H54 (cell line): ENCODE measurements at regions not wholly inside any gene's neighbourhood (a gene's known extent, or its start where the extent isn't known, plus 50 kb on each side); places are given as distances from the start of the nearest gene placed in this dataset.
A peak's percentile ranks its signal among the peaks of the same experiment; 100 is the strongest.

Experiments
- DNase-seq: peaks from one replicate; pipeline ENCODE4 v3.0.0; 2011; ENCODE audit warnings: low spot score, mixed read lengths; ENCODE audit not compliant: insufficient read length
- FAIRE-seq: peaks from 3 replicates; lab custom pipeline; 2011; peaks lifted over from hg19 to GRCh38; lab: Jason Lieb, UNC
- POLR2A ChIP-seq: IDR thresholded peaks from 2 replicates; pipeline ENCODE4 v1.6.1; 2011; ENCODE audit warnings: low read depth, mild to moderate bottlenecking, low read length

DNA sequence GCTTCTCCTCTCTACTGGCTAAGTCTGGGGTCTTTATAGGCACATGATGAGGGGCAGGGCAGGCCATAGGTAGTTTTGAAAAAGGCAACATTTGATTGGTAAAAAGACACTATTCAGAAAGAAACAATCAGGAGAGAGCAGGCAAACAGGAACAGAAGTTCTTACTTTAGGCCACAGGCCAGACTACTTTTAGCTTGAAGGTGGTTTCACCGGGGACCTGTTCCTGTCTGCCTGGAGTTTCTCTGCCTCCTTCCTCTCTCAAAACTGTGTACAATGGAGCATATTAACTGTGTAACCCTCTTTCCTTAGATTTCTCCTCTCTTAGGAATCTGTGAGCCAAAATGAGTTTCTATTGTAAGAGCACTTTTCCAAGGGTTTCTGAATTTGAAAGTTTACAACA lies 167.9 kb upstream of the AVPR1A start:
- DNase-seq, result no peak
- FAIRE-seq, result no peak
- TF ChIP-seq POLR2A, result no peak

DNA sequence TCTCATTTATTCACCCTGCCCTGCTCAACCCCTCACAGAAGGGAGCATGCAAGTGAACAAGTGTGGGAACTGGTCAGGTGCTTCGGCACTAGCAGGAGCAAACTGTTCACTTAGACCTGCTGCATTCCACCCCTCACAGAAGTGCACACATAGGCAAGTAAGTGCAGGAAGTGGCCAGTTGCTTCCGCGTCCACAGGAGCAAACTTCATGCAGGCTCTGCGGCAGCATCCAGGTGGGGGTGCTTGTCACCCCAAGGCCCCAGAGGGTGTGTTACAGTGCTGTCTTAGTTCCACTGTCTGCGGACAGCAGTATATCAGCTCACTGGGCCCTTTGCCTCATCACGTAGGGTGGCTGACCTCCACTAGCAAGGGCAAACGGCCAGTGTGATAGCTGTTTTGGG lies 167.3 kb upstream of the AVPR1A start:
- DNase-seq, result no peak
- TF ChIP-seq POLR2A, result no peak
- no peak for FAIRE-seq

DNA sequence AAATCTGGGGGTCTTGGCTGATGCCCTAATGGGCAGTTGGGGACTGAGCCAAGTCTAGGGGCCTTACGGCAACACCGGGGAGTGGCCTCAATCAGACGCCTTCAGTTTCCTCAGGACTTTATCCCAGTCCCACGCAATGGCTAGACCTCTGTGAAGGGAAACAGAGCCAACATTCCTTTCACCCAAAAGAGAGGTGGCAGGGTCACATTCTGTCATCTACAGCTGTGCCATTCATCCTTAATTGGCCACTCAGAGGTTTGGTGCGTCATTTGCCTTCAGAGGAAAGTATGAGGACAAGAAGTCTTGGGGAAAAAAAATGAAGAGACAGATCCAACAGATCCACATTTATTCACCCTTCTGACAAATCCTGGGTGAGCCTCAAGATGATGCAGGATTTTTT lies 166.9 kb upstream of the AVPR1A start:
- FAIRE-seq (no peak), DNase-seq (no peak)
- no peak for TF ChIP-seq POLR2A

DNA sequence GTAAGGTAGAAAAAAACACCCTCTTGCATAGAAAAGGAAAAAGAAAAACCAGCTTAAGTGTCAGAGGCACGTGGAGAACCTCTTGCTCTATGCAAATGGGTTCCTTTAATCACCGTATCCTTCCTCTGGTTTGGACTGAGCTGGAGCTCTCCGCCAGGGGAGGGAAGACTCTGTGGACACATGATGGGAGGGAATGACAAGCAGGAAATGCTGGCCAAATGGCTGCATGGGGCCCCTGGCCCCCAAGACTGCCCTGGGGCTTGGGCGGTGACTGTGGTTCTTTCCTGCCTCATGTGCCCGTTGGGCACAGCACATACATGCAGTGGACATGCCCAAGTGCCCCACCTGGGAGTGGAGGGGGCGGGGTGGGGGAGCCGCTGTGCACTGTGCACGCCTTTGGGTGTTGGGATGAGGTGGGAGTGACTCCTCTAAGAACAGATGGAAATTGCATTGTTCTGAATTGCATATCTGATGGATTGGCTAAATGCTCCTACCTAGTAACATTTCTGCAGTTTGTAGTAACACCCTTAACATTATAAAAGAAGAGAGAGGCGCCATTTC lies 166.4 kb upstream of the AVPR1A start:
- DNase-seq, result no peak
- no peak for FAIRE-seq
- no peak for TF ChIP-seq POLR2A

DNA sequence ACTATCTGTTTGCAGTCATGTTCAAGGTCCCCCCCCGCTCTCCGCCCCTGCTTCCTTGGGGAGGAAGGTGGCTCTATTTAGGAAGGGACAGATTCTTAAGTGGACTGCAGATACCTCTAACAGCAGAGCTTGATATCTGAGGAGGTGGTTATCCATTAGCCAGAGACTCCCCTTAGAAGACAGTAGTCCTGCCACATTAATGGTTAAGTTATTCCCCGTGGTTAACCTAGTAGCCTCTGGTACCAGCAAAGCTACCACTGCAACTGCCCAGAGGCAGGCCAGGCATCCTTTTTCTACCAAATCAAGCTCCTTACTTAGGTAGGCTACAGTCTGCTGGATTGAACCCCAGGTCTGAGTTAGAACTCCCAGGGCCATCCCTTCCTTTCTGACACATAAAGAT lies 162.1 kb upstream of the AVPR1A start:
- no peak for DNase-seq
- TF ChIP-seq POLR2A, result no peak
- no peak for FAIRE-seq

DNA sequence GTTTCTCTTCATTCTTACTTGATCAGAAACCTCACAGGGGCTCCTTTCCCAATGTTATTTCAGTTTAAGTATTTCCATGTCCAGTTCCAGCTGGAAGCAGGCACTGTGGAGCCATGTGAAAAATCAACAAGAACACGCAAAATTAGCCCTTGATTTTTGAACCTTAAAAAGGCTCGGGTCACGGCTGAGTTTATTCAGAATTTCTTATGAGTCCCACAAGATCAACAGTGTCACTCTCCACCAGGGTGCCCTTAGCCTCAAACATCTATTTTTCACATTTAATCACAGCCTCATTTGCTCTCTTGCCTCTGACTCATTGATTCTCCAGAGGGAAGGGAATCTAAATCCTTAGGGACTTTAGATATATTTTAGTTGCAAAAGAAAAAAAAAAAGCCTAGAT lies 157.7 kb upstream of the AVPR1A start:
- DNase-seq (no peak), FAIRE-seq (no peak)
- TF ChIP-seq POLR2A, result no peak

DNA sequence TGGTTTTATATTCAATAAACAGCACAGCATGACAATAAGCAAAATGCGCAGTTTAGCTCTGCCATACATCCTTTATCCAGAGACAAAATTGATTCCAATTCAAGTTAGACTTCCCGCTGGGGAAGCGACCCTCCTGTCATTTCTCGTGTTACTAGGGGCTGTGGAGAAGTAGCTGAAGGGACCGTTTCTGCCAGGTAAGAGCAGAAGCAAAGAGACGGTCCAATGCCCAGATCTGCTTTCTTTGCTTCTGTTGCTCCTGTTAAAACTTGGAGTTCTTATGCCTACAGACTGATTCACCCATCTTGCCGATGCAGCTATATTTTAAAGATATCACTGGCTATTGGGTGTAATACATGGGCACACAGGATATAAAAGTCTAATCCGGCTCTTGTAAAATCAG lies 156.8 kb upstream of the AVPR1A start:
- DNase-seq (no peak), FAIRE-seq (no peak)
- TF ChIP-seq POLR2A, result no peak

DNA sequence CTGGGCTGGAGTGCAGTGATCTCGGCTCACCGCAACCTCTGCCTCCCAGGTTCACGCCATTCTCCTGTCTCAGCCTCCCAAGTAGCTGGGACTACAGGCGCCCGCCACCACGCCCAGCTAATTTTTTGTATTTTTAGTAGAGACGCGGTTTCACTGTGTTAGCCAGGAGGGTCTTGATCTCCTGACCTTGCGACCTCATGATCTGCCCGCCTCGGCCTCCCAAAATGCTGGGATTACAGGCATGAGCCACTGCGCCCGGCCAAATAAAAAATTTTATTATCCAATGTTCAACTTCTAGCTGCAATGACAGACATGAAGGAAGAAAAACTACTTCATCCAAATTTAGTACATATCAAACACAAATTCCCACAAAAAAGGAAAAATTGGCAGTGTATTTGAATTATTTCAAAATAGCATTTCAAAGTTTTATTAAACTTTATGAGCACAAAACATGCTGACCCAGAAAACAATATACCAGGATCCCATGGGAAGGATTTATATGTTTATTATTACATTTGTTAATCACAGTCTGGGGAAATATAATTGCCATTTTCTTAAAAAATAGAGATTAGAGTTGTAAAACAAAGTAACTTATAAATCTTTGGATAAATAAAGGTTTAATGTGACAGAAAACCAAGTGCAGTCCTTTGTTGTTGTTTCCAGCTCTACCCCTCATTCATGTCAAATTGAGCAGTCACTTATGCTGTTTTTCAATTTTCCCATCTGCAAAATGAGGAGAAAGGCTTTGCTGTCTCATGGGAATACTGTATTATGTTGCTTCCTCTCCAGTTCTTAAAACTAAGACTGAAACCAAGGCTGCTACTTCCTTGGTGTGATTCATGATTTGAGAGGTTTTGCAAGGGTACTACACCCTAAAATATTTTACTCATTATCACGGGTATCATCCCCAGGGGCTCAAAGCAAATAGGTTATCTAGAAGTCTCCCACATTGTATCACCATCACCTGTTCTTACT lies 155.2 kb upstream of the AVPR1A start:
- DNase-seq (no peak), FAIRE-seq (no peak)
- no peak for TF ChIP-seq POLR2A

DNA sequence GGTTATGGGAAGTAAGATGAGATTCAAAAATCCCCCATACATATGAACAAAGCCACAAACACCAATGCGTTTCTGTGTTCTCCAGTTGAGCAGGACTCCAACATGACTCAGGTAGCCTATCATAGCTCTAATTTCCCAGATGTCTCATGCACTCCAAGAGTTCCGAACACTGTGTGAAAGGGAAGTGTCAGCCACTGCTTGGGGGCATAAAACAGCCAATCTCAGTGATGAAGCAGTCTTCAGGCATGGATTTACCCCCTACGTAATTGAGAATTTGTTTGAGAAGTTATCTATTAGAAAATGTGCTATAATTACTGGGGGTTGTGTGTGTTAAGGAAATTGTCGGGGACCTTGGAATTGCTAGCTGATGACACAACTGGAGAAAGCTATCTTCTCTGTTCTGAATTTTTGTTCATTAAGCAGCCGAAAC lies 153.9 kb upstream of the AVPR1A start:
- no peak for DNase-seq
- no peak for TF ChIP-seq POLR2A
- no peak for FAIRE-seq

DNA sequence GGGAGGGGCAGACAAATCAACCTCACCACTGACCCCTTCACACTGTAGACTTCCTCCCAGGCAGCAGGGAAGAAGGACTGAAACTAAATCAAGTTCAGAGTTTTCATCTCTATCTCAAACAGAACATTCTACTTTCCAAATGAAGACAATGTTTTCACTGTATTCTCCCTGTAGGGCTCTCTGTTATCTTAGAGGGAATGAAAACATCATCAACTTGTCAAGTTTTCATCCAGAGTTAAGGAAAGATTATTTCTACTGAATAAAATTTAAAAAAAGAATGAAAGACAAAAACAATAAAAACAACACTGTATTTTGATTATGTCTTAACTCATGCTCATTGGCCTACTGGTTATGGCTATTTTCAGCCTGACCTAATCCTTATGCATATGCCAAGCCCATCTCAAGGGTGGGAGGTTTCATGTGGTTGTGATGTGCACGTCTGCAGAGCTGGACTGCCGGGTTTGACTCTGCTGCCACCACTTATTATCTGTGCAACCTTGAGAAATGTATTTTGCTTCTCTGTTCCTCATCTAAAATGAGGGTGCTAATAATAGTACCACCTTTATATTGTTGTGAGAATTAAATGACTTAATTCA lies 152.0 kb upstream of the AVPR1A start:
- FAIRE-seq, result no peak
- TF ChIP-seq POLR2A, result no peak
- no peak for DNase-seq

DNA sequence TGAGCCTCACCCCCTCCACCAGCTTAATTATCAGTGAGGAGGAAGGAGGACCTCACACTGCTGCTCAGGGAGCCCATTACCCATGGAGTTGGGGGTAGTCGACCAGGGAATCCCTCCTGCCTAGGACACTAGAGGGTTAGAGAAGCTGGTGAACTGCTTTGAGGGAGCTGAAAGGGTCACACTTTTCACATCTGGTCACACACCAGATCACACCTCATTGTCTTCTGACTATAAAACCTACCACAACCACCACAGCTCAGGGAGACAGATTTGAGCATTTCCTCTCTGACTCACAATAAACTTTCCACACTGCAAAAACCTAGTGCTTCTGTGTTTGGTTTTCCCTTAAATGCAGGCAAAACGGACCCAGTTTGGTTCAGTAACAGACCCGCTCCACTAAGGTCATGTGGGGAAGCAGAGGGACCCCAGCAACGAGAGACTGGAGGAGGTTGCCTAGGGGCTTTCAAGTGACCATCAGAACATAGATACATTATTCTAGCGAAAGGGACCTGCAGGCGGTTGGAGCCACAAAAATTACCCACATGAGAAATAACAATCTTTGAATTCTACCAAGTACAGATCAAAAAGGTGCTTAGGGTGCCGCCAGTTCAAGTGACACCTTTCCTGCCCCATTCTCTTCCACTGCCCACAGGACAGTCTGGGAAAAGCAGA lies 151.4 kb upstream of the AVPR1A start:
- TF ChIP-seq POLR2A, result no peak
- DNase-seq (no peak), FAIRE-seq (no peak)

DNA sequence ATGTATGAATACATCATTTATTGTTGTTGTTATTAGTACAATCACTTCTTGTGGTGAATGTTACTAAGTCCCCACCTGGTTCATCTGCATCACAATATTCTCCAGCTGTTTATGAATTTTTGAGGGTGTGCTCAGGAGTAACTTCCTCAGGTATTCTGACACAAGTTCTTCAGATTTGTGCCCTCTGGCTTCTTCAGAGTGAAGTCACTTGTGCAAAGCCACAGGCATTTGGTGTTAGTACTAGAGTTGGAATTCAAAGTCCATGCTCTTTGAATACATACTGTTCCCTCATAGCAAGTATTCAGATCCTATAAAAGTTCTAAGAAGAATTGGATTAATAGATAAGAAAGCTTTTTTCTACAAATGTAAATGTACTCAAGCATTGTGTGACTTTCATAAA lies 150.3 kb upstream of the AVPR1A start:
- FAIRE-seq (no peak), DNase-seq (no peak)
- TF ChIP-seq POLR2A, result no peak

DNA sequence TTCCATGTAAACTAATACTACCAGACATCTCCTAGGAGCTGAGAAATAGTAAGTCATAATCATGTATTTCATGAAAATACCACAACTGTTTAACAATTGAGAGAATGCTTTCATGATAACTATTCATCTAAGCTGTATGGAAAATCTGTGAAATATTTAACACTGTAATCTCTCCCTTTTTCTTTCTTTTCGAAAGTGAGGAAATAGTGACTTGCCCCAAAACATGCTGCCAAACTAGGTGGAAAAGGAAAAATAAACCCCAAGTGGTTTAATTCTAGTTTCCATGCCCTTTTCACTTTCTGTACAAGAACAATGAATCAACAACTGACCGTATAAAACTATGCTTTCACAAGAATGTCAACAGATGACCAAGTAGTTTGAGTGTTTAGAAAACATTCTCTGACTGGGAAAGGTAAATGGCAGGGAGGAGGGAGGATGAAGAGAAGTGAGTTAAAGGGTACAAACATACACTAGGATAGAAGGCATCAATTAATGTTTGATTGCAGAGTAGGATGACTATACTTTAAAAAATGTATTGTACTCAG lies 147.5 kb upstream of the AVPR1A start:
- DNase-seq (no peak), FAIRE-seq (no peak)
- TF ChIP-seq POLR2A, result no peak

DNA sequence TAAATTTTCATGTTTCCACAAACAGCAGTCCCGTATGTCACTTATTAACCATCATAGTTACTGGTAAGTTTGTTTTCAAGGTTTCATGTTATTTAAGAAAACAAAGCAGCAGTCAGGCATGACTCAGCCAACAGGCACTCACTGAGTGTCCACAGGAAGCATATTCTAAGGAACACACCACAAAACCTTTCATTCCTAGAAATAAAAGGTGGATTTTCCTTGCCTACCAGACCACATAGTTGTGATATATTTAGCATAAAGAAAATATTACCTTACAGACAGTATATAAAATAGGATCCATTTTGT lies 143.3 kb upstream of the AVPR1A start:
- TF ChIP-seq POLR2A, result no peak
- peak; percentile 89 for FAIRE-seq
- peak; percentile 15 for DNase-seq
